ENCODE measurements at regions not wholly inside any gene's neighbourhood (a gene's known extent, or its start where the extent isn't known, plus 50 kb on each side); places are given as distances from the start of the nearest gene placed in this dataset.

DNA sequence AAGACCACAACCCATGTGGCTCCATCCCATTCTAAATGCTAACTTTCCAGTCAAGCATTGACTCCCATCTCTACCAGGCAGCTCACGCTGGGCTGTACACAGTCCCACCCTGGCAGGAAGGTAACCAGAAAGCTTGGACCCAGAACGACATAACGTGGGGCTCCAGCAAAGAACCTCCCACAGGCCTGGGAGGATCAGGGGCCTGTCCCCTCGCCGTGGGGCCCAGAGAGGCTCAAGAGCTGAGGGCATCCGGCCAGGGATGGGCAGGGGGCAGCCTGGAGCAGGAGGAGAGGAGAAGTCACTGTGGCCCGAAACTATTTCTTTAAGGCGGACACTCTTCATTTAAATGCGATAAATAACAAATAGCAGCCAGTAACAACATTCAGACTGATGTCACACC is 169.9 kb downstream of the SHANK2 start:
- TF ChIP-seq, protein P1, sequence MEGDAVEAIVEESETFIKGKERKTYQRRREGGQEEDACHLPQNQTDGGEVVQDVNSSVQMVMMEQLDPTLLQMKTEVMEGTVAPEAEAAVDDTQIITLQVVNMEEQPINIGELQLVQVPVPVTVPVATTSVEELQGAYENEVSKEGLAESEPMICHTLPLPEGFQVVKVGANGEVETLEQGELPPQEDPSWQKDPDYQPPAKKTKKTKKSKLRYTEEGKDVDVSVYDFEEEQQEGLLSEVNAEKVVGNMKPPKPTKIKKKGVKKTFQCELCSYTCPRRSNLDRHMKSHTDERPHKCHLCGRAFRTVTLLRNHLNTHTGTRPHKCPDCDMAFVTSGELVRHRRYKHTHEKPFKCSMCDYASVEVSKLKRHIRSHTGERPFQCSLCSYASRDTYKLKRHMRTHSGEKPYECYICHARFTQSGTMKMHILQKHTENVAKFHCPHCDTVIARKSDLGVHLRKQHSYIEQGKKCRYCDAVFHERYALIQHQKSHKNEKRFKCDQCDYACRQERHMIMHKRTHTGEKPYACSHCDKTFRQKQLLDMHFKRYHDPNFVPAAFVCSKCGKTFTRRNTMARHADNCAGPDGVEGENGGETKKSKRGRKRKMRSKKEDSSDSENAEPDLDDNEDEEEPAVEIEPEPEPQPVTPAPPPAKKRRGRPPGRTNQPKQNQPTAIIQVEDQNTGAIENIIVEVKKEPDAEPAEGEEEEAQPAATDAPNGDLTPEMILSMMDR (IDR thresholded peaks at IDR 0.05; ENCODE audit: control extremely low read depth in 1 of 3, insufficient read depth in 1 of 3, low read depth in 1 of 3, low read length in 3 of 3), result no peak
- no peak for TF ChIP-seq JUND (IDR thresholded peaks at IDR 0.05; ENCODE audit: low read length)
- TF ChIP-seq POLR2AphosphoS5 (IDR thresholded peaks at IDR 0.05; ENCODE audit: low read depth, low read length), result no peak
- TF ChIP-seq ZNF274 (IDR thresholded peaks at IDR 0.05; ENCODE audit: borderline replicate concordance, extremely low read depth, low read length), result no peak
- TF ChIP-seq NRF1 (IDR thresholded peaks at IDR 0.05; ENCODE audit: low read depth, low read length), result no peak
- TF ChIP-seq SP1 (IDR thresholded peaks at IDR 0.05; ENCODE audit: low read depth, low read length), result no peak

Data from H1 (cell line).